ENCODE measurements at regions not wholly inside any gene's neighbourhood (a gene's known extent, or its start where the extent isn't known, plus 50 kb on each side); places are given as distances from the start of the nearest gene placed in this dataset.

GRCh38 chr2:60671966-60672365 lies 84.1 kb upstream of the PAPOLG start:
- TF ChIP-seq CTCF (IDR thresholded peaks at IDR 0.05), result no peak
- Histone ChIP-seq H3K4me3 (no peak overlapping the region), H3K36me3 (no peaks in the 10 kb centered on the region), H3K9me3 (no peaks in the 10 kb centered on the region), H3K27me3 (peaks cover 0 to 8% (median 0%) of the 10 kb centered on the region in 4 donors), H3K27ac (no peak overlapping the region), H3K4me1 (peaks cover 0 to 7% (median 0%) of the 10 kb centered on the region in 3 donors)
- intact Hi-C loops (cut with DNase I), result no loop called here
- no peak for DNase-seq
- WGBS, 2 donors, result 72% methylated on average over 6 of the region's 6 CpGs

- Histone ChIP-seq H3K9me3 (no peaks in the 10 kb centered on the region), H3K4me1 (peaks cover 0 to 13% (median 0%) of the 10 kb centered on the region in 3 donors), H3K27ac (no peak overlapping the region), H3K4me3 (no peak overlapping the region), H3K36me3 (no peaks in the 10 kb centered on the region), H3K27me3 (peaks cover 0 to 32% (median 0%) of the 10 kb centered on the region in 4 donors)
- TF ChIP-seq POLR2A (IDR thresholded peaks at IDR 0.05) (no peak), CTCF (IDR thresholded peaks at IDR 0.05) (peak; percentile 53 to 86 (median 75))
- DNase-seq, result peak; percentile 23
- intact Hi-C loops (cut with DNase I), result no loop called here
- WGBS, 2 donors, result 16 to 23% methylated on average over 8 to 9 of the region's 9 CpGs
Observed at GRCh38 chr2:60674524-60675165, 81.4 kb upstream of the PAPOLG start.

- no peak for DNase-seq
- no peaks in the 10 kb centered on the region for H3K9me3 ChIP-seq
- H3K27ac ChIP-seq, result no peak overlapping the region
- no peaks in the 10 kb centered on the region for H3K36me3 ChIP-seq
- peaks cover 0 to 13% (median 0%) of the 10 kb centered on the region in 3 donors for H3K4me1 ChIP-seq
- intact Hi-C loops (cut with DNase I), result no loop called here
- TF ChIP-seq POLR2A (IDR thresholded peaks at IDR 0.05) (no peak), CTCF (IDR thresholded peaks at IDR 0.05) (no peak)
- 61 to 67% methylated on average over 3 of the region's 3 CpGs for WGBS, 2 donors
- H3K27me3 ChIP-seq, result peaks cover 0 to 38% (median 0%) of the 10 kb centered on the region in 4 donors
- H3K4me3 ChIP-seq, result no peak overlapping the region
Observed at GRCh38 chr2:60675301-60675700, 80.8 kb upstream of the PAPOLG start.

GRCh38 chr2:60676706-60677330 lies 79.2 kb upstream of the PAPOLG start:
- TF ChIP-seq POLR2A (IDR thresholded peaks at IDR 0.05), result no peak
- no peak for TF ChIP-seq CTCF (IDR thresholded peaks at IDR 0.05)
- 25 to 46% methylated on average over 3 to 4 of the region's 4 CpGs for WGBS, 2 donors
- H3K4me1 ChIP-seq, result peaks cover 0 to 13% (median 0%) of the 10 kb centered on the region in 3 donors
- no peak overlapping the region for H3K4me3 ChIP-seq
- H3K27me3 ChIP-seq, result peaks cover 0 to 40% (median 0%) of the 10 kb centered on the region in 4 donors
- no peaks in the 10 kb centered on the region for H3K9me3 ChIP-seq
- intact Hi-C loops (cut with DNase I), result no loop called here
- no peaks in the 10 kb centered on the region for H3K36me3 ChIP-seq
- DNase-seq, result no peak
- no peak overlapping the region for H3K27ac ChIP-seq

GRCh38 chr2:60677356-60677755 lies 78.7 kb upstream of the PAPOLG start:
- Histone ChIP-seq H3K9me3 (no peaks in the 10 kb centered on the region), H3K27me3 (peaks cover 0 to 40% (median 0%) of the 10 kb centered on the region in 4 donors), H3K4me3 (no peak overlapping the region), H3K36me3 (no peaks in the 10 kb centered on the region), H3K27ac (no peak overlapping the region), H3K4me1 (peaks cover 0 to 13% (median 0%) of the 10 kb centered on the region in 3 donors)
- intact Hi-C loops (cut with DNase I), result no loop called here
- 35 to 74% methylated on average over 2 to 3 of the region's 4 CpGs for WGBS, 2 donors
- TF ChIP-seq CTCF (IDR thresholded peaks at IDR 0.05) (no peak), POLR2A (IDR thresholded peaks at IDR 0.05) (no peak)
- DNase-seq, result no peak
